Epidermal melanocyte (primary cell): ENCODE measurements at regions not wholly inside any gene's neighbourhood (a gene's known extent, or its start where the extent isn't known, plus 50 kb on each side); places are given as distances from the start of the nearest gene placed in this dataset.
A peak's percentile ranks its signal among the peaks of the same experiment; 100 is the strongest.
"Not testable (repeated sequence)": the region's sequence is repeated elsewhere in the genome, so short reads cannot be mapped to it uniquely, and the experiment has no call there.

Source experiments
- DNase-seq: peaks from one replicate; pipeline ENCODE4 v3.0.0; 2011; ENCODE audit warnings: low spot score; ENCODE audit not compliant: insufficient read length

- no peak for DNase-seq
These were observed 262.5 kb downstream of the RASSF9 start for GRCh38 chr12:85573635-85574214.

DNA sequence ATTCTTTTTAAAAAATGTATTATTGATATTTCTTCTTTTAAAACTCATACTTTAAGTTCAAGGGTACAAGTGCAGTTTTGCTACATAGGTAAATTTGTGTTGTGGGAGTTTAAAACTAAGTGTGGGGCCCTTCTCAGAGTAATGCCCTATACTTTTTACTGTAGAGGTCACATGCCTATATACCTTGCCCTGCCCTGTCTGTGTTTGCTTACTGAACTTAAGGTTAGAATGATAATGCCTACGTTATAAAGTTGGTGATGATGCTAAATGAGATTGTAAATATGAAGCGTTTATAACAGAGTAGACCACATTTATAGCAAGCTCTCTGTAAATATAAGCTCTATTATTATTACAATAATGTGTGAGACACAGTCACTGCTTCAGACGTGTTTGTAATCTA is 261.9 kb downstream of the RASSF9 start:
- no peak for DNase-seq

DNA sequence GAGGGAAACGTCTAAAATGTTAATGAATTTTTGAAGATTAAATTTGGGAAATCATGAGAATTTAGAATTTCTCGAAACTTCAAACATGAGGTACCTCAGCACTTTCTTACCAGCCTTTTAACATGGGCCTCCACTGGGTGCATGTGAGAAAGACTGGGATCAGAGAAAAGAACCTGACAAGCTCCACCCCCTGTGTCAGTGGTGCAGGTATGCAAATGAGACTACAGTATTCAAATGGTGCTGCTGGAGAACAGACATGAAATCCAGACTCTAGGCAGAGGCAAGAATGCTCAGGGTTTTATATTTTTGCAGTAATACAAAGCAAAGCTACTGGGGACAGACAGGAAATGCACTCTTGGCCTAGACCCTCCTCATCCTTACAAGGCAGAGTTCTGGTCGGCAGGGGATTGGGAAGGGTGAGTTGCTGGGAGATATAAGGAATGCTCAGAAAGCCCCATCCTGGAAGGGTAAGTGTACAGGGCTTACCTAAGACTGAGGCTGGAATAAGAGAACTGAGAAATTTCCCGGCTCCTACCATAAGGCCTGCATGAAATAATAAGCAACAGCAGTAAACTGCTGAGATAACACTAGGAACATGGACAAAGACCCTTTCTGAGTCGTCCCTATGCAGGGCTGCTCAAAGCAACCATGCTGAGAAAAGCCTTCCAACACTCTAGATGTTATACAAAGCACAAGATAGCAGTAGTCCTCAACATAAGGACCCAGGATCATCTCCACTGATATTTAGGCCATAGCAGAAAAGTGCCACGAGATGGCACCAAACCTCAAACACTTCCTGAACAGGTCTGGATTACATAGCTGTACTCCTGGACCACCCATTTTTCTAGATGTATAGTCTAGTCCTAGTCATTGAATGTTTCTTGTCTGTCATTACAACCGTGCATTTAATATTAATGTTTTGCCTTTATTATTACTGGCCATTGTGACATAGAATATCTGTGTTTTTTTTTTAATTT is 260.8 kb downstream of the RASSF9 start:
- DNase-seq: peak; percentile 23

DNA sequence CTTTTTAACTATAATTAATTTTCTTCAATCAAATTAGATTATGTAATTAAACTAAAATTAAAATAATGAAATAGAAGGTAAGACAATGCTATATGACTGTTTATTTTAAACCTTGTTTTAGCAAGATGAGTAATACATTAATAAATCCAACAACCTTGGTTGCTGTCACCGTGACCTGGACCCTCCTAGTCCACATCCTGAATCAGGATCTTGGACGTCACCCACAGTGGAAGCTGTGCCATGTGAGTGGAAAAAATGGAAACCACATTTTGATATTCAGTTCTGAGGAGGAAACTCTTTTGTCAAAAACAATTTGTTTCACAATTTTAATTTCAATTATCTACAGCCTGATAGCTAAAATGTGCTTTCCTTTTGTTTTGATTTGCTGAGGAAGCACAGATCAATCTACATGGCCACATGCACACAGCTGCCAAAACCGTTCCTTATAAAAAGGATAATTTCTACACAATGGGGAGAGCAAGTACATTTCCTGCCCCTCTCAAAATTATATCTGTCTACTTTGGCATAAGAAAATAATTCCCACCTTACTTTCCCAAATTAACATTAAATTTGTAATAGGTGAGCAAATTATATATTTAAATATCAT is 255.5 kb downstream of the RASSF9 start:
- no peak for DNase-seq

GRCh38 chr12:85587158-85587557 is 249.1 kb downstream of the RASSF9 start:
- DNase-seq: no peak

DNA sequence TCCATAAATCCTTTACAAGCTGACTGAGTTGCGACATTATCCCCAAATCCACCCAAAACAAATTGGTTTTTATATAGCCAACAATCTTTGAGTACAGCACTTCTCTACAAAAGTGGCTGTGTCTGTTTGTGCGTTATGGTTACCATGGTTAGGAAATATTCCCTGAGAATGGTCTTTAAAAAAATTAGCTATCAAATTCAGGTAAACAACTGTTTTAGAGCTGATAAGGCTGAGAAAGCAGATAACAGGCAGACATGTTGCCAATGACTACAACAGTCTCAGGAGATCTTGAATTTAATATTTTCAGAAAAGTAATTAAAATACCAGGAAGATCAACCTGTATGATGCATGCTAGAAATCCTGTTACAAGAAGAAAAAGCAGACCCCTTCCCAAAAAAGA is 248.0 kb downstream of the RASSF9 start:
- DNase-seq: no peak

DNA sequence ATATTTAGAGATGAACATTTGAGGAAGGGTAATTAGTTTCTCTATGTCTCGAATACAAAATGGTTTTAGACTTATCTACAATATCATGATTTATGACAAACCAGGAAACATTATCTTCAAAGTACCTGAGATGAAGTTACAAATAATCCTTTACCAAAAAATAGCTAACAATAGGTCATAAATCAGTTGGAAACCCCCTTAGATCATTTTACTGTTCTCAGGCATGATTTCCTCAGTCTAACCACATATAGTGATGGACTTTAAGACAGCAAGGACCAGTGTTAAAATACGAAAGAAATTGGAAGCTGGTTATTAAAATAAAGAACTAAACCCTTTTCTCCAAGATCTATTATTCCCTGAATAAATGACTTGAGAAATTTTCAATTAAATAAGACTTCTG is 235.4 kb downstream of the RASSF9 start:
- DNase-seq: no peak

DNA sequence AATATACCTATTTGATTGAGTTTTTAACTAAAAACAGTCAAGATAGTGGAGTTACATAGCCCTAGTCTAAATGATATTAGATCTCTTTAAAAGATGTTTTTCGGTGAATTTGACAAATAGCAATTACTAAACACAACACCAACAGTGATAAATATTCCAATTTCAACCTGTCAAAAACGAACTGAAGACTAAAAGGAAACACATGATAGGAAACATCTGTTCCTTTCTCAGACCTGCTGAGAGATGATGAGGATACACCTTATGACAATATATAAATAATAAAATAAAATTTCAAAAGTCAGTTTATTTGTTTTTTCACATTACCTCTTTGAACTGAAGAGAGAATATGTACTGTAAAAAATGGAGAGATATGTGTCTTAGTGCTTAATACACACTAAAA is 232.7 kb downstream of the RASSF9 start:
- no peak for DNase-seq

DNA sequence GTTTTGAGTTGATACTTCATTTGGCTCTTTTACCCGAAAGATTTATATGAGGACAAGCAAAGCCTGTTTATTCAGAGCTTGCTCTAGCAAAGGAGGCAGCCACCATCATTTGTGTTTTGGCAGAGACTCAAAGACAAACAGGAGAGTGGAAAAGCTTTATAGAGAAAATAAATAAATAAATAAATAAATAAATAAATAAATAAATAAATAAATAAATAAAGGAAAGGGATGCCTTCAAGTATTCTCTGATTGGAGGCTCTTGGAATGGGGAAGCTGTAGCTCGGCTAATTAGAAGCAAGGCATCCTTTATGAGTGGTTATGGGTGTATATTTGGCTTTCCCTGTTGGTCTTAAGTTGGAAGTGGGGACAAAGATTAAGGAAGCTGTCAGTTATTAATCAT is 229.8 kb downstream of the RASSF9 start:
- no peak for DNase-seq

GRCh38 chr12:85609778-85610177 is 226.4 kb downstream of the RASSF9 start:
- no peak for DNase-seq

GRCh38 chr12:85610194-85610593 is 226.0 kb downstream of the RASSF9 start:
- DNase-seq: no peak

- DNase-seq: no peak
These were observed 220.0 kb downstream of the RASSF9 start for GRCh38 chr12:85616201-85616600.

DNA sequence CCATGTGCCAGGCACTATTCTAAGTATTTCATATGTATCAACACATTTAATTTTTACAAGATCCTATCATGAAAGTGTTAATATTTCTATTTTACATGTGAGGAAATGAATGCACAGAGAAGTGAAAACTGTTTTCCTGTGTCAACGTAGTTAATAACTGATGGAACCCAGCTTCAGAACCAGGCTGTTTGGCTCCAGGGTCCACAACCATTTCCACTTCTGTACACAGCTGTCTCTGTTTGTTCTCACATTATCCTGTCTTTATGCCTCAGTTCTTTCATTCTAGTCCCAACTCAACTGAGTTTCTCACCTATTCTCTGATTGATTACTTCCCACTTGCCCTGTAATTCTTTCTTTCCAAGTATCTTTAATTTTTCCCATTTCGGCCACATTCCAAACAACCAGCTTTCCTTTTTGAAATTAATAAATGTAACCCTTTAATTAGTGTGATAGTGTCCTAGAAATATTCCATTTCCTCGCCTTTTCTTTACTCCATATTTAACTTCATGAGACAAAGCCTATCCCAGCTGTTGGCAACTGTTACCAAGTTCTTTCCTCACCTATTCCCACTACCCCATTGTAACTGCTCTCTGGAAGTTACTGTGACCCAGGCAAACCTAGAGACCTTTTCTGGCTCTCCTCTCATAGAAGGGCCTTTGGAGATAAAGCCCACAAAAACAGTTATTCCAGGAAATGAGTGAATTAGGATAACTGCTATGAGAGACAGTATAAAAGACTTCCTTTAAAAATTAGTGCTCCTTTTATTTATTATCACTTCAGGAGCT is 218.7 kb downstream of the RASSF9 start:
- DNase-seq: no peak

DNA sequence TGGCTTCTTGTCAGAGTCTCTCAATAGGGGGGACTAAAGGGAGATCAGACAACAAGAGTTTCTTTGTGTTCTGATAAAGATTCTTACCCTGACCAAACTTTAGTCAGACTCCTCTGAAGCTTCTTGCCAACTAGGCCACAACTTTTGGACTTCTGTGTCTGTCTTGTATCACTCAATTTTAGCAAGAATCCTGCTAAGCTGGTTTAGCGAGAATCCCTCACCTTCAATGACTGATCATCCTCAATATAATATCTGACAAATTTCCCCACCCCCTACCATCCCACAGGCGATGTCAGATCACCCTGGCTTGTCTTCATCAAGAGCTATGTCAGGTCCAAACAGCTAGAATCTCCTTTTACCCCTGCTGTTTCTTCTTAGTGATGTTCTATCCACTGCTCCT is 215.2 kb downstream of the RASSF9 start:
- no peak for DNase-seq

DNA sequence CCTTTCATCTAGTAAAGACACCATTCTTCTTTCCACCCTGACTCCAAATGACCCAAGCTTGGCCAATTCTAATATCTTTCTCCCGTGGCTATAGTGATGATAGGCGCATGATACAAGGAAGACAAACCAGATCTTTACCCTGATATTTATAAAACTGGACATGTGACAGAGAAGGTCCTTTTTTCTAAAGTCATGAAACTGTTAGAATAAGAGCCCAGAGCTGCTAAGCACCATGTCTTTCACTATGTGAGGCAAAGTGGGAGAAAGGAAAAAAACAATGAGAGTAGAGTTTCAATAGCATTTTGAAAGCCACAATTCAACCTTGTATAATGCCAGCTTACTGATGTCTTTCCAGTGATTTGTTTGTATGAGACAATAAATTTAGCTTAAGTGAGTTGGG is 212.4 kb downstream of the RASSF9 start:
- no peak for DNase-seq

- no peak for DNase-seq
These were observed 210.7 kb downstream of the RASSF9 start for GRCh38 chr12:85625467-85625866.

DNA sequence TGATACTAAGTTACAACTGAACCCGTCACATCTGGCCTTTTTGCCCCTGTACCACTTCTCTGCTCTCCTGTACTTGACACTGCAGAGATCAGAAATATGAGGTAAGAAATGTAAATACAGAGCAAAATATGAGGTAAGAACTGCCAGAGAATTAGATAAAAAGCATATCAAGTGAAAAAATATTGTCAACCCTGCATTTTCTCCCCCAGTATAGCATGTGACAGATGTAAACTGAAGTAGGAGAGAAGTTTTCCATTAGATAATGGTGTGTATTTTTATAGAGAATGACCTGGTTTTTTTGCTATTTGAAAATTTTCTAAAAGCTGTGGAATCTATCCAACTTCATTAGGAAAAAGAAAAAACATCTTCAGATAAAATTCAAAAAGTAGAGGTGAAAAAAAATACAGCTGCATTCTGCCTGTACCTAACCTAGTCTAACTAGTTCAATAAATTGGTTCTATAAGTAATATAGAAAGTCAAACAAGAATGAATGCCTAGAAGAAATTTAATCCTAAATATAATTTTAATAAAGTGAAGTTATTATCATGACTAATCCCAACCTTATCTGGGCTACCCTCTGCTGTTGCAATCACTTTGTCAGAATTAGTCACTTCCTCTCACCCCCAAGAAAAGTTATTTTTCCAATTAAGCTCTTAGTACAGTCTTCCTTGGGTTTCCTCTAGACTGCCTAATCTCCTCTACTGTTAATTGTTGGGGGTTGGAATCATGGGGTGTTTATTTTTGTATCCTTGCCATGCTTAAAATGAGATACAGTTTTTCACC is 210.0 kb downstream of the RASSF9 start:
- DNase-seq: peak; percentile 24

GRCh38 chr12:85626784-85627171 is 209.4 kb downstream of the RASSF9 start:
- no peak for DNase-seq

DNA sequence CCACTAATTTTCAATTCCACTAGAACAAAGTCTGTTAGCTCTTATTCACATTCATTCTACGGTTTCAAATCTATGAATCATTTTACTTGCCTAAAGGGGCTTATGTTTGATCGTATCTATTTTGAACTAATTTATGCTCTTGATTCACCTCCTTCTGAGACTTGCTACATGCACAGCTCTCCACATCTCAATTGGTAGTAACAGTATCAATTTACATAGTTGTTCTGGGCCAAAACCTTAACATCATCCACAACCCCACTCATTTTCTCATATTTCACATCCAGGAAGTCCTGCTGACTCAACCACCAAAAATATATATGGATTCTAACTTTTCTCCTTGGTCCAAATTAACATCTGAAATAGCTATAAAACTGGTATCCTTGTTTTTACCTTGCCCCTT is 208.6 kb downstream of the RASSF9 start:
- no peak for DNase-seq

GRCh38 chr12:85628562-85628961 is 207.6 kb downstream of the RASSF9 start:
- DNase-seq: not testable (repeated sequence)

GRCh38 chr12:85630851-85631250 is 205.4 kb downstream of the RASSF9 start:
- no peak for DNase-seq
